CD8-positive, alpha-beta memory T cell (primary cell): ENCODE measurements at regions not wholly inside any gene's neighbourhood (a gene's known extent, or its start where the extent isn't known, plus 50 kb on each side); places are given as distances from the start of the nearest gene placed in this dataset.

Experiments used
- CTCF ChIA-PET: fragments of 350-600 bp; sonication (Branson Sonifier 250); formaldehyde crosslinking; loops from one replicate; lab custom pipeline; 2021; ENCODE audit warnings: antibody characterized with exemption; lab: Charles Lee
- POLR2A ChIA-PET: fragments of 350-600 bp; sonication (Branson Sonifier 250); formaldehyde crosslinking; loops from one replicate; lab custom pipeline; 2021; ENCODE audit warnings: antibody characterized with exemption; lab: Charles Lee
- DNase-seq, 5 donors: peaks; one replicate each; pipeline versions ENCODE4 v3.0.0 to v3.0.0-alpha.2; 2020 to 2022; ENCODE audit warnings: mixed read lengths in 1 of 5
- H3K27ac ChIP-seq: one replicate; pipeline ENCODE4 v1.7.0; 2013; ENCODE audit warnings: low read depth, mild to moderate bottlenecking, low read length, moderate library complexity
- H3K27me3 ChIP-seq: 2 replicates; pipeline ENCODE4 v1.7.0; 2013; ENCODE audit warnings: low read length, mild to moderate bottlenecking; ENCODE audit not compliant: insufficient read depth, poor library complexity, severe bottlenecking
- H3K36me3 ChIP-seq: 2 replicates; pipeline ENCODE4 v1.7.0; 2013; ENCODE audit warnings: mild to moderate bottlenecking, low read length, moderate library complexity; ENCODE audit not compliant: insufficient read depth
- H3K4me1 ChIP-seq: 2 replicates; pipeline ENCODE4 v1.7.0; 2013; ENCODE audit warnings: mild to moderate bottlenecking, low read length, moderate library complexity; ENCODE audit not compliant: insufficient read depth
- H3K4me3 ChIP-seq: 2 replicates; pipeline ENCODE4 v1.7.0; 2013; ENCODE audit warnings: mild to moderate bottlenecking, low read length
- H3K9me3 ChIP-seq: 2 replicates; pipeline ENCODE4 v1.7.0; 2013; ENCODE audit warnings: mild to moderate bottlenecking, low read length
- H3K27ac Mint-ChIP-seq, 8 donors: one replicate each; pipeline ENCODE4 v1.8.0; 2020 to 2021; ENCODE audit warnings: mixed read lengths in 8 of 8, mild to moderate bottlenecking in 6 of 8, inconsistent platforms in 3 of 8, moderate library complexity in 3 of 8
- H3K27me3 Mint-ChIP-seq, 2 donors: one replicate each; pipeline ENCODE4 v1.8.0; 2020 to 2021; ENCODE audit warnings: mixed read lengths in 2 of 2, mild to moderate bottlenecking in 1 of 2, moderate library complexity in 1 of 2
- H3K36me3 Mint-ChIP-seq, 3 donors: one replicate each; pipeline ENCODE4 v1.8.0; 2020 to 2021; ENCODE audit warnings: mixed read lengths in 3 of 3, inconsistent platforms in 1 of 3, mild to moderate bottlenecking in 1 of 3
- H3K4me1 Mint-ChIP-seq, 3 donors: one replicate each; pipeline ENCODE4 v1.8.0; 2020 to 2021; ENCODE audit warnings: mixed read lengths in 3 of 3, inconsistent platforms in 1 of 3, mild to moderate bottlenecking in 1 of 3
- H3K4me3 Mint-ChIP-seq, 7 donors: one replicate each; pipeline ENCODE4 v1.8.0; 2020 to 2021; ENCODE audit warnings: mixed read lengths in 7 of 7, mild to moderate bottlenecking in 6 of 7, moderate library complexity in 4 of 7, inconsistent platforms in 2 of 7
- H3K9me3 Mint-ChIP-seq, 5 donors: one replicate each; pipeline ENCODE4 v1.8.0; 2020 to 2022; ENCODE audit warnings: mixed read lengths in 5 of 5, mild to moderate bottlenecking in 3 of 5, moderate library complexity in 2 of 5, inconsistent platforms in 1 of 5

GRCh38 chr17:77472468-77473310, 331.9 kb downstream of the SEC14L1 start:
- peaks cover 98% of the 10 kb centered on the region for H3K4me1 ChIP-seq
- peak overlapping the region; percentile 67 to 96 (median 87) for H3K27ac Mint-ChIP-seq
- H3K36me3 Mint-ChIP-seq = peaks cover 14 to 81% (median 25%) of the 10 kb centered on the region in 3 donors
- H3K4me3 ChIP-seq = peak overlapping the region; percentile 35
- DNase-seq = peak in 2 of 5 donors; percentile 35 to 39
- H3K27me3 ChIP-seq = no peaks in the 10 kb centered on the region
- H3K27ac ChIP-seq = peak overlapping the region; percentile 12
- peaks cover 96 to 100% (median 97%) of the 10 kb centered on the region in 3 donors for H3K4me1 Mint-ChIP-seq
- peaks cover 31% of the 10 kb centered on the region for H3K36me3 ChIP-seq
- ChIA-PET CTCF (interaction anchor here (0.9 to 3.5 kb wide), 12 partner anchors 12 to 141 kb away, joined by 3 to 22 read pairs (median 4); no protein-coding TSS in a partner anchor), POLR2A (interaction anchor here (0.5 to 2.7 kb wide), 8 partner anchors 9 to 178 kb away, joined by 3 to 11 read pairs (median 4); no protein-coding TSS in a partner anchor)
- H3K9me3 ChIP-seq = no peaks in the 10 kb centered on the region
- H3K9me3 Mint-ChIP-seq = no peaks in the 10 kb centered on the region
- peak overlapping the region; percentile 29 to 92 (median 64) for H3K4me3 Mint-ChIP-seq
- no peaks in the 10 kb centered on the region for H3K27me3 Mint-ChIP-seq

GRCh38 chr17:77473615-77474226, 333.0 kb downstream of the SEC14L1 start:
- Mint-ChIP-seq H3K27me3 (no peaks in the 10 kb centered on the region), H3K4me1 (peaks cover 92 to 98% (median 98%) of the 10 kb centered on the region in 3 donors), H3K9me3 (no peaks in the 10 kb centered on the region), H3K27ac (peak overlapping the region; percentile 77 to 96 (median 88)), H3K36me3 (peaks cover 10 to 79% (median 21%) of the 10 kb centered on the region in 3 donors), H3K4me3 (peak overlapping the region; percentile 32 to 92 (median 65))
- Histone ChIP-seq H3K9me3 (no peaks in the 10 kb centered on the region), H3K4me1 (peaks cover 100% of the 10 kb centered on the region), H3K27me3 (no peaks in the 10 kb centered on the region), H3K27ac (no peak overlapping the region), H3K4me3 (peak overlapping the region; percentile 3), H3K36me3 (peaks cover 31% of the 10 kb centered on the region)
- no peak for DNase-seq
- CTCF ChIA-PET = interaction anchor here (0.9 to 3.5 kb wide), 12 partner anchors 13 to 99 kb away, joined by 3 to 22 read pairs (median 4); no protein-coding TSS in a partner anchor
- POLR2A ChIA-PET = interaction anchor here (1.1 to 2.7 kb wide), 7 partner anchors 10 to 41 kb away, joined by 4 to 11 read pairs (median 7); no protein-coding TSS in a partner anchor

DNA sequence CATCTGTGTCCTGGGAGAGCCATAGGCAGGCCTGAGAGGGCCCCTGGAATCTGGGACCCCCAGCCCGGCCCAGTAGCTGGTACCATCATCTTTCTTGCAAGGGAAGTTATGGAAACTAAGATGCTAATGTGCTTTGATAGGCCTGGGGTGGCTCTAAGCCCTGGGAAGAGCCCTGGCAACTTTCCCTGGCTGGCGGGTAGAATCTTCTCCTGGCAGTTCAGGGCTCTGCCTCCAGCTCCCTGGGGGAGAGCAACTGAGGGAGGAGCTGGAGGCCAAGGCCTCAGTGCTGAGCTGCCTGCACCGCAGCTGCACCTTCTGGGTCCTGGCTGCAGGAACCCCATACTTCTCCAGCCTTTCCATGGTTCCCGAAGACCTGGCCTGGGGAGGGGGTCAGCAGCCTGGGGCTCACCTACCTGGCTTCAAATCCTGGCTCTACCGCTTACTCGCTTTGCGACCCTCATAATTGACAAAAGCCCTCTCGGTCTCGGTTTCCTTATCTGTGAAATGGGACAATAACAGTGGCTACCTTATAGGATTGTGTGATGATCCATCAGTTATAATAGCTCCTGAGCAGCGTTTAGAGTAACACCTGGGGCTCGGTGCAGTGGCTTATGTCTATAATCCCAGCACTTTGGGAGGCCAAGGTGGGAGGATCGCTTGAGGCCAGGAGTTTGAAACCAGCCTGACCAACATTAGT, 333.7 kb downstream of the SEC14L1 start:
- peak overlapping the region; percentile 88 to 98 (median 96) for H3K27ac Mint-ChIP-seq
- ChIA-PET CTCF (interaction anchor here (0.9 to 3.5 kb wide), 13 partner anchors 9 to 133 kb away, joined by 3 to 22 read pairs (median 4); no protein-coding TSS in a partner anchor), POLR2A (interaction anchor here (0.6 to 2.0 kb wide), 8 partner anchors 8 to 147 kb away, joined by 3 to 9 read pairs (median 4); no protein-coding TSS in a partner anchor)
- Histone ChIP-seq H3K27me3 (no peaks in the 10 kb centered on the region), H3K36me3 (peaks cover 25% of the 10 kb centered on the region), H3K4me1 (peaks cover 100% of the 10 kb centered on the region), H3K4me3 (peak overlapping the region; percentile 7), H3K9me3 (no peaks in the 10 kb centered on the region), H3K27ac (no peak overlapping the region)
- H3K4me3 Mint-ChIP-seq = peak overlapping the region; percentile 25 to 92 (median 74)
- no peak for DNase-seq
- H3K27me3 Mint-ChIP-seq = no peaks in the 10 kb centered on the region
- H3K4me1 Mint-ChIP-seq = peaks cover 92 to 98% (median 98%) of the 10 kb centered on the region in 3 donors
- no peaks in the 10 kb centered on the region for H3K9me3 Mint-ChIP-seq
- peaks cover 6 to 76% (median 21%) of the 10 kb centered on the region in 3 donors for H3K36me3 Mint-ChIP-seq

DNA sequence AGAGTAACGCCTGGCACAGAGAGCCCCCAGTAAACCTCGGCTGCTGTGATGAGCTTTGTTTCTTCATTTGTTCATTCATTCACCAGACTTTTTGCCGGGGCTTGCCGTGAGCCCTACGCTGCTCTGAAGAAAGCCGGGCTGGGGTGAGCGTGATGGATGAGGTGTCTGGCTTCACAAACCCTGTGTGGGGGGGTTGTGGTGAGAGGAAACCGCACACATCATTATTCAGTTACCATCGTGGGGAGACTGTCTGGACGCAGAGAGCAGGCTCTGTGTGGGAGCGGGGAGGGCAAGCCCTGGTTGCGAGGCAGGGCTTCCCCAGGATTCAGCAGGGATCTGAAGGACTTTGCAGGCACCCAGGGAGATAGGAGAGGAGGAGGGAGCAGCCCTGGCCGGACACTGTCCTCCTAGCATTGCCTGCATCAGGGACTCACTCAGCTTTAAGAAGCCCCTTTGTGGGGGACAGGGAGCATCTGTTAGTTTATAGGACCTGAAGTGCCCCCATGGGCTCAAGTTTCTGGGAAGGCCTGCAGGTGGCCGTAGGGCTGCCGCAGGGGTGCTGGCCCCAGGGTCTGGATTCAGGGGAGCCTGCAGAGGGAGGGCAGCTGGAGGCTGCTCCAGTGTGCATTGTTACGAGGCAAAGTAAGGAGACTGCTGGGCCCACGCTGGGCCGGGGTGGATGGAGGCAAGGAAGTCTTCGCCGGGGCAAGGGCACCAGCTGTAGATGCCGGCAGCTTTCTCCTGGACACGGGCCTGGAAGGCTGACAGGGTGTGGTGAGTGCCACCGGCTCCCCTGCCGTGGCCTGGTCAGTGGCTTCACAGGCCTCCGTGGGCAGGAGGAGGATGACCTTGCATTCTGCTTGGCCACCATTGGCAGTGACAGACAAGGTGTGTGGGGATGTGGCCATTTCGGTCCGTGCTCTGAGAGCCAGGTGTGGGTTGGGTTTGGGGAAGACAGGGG, 334.5 kb downstream of the SEC14L1 start:
- ChIA-PET POLR2A (interaction anchor here (0.6 to 2.0 kb wide), 9 partner anchors 9 to 148 kb away, joined by 3 to 9 read pairs (median 4); no protein-coding TSS in a partner anchor), CTCF (interaction anchor here (1.0 to 3.5 kb wide), 10 partner anchors 10 to 134 kb away, joined by 3 to 22 read pairs (median 4); no protein-coding TSS in a partner anchor)
- no peak overlapping the region for H3K27ac ChIP-seq
- H3K4me1 Mint-ChIP-seq = peaks cover 84 to 96% (median 89%) of the 10 kb centered on the region in 3 donors
- H3K9me3 Mint-ChIP-seq = no peaks in the 10 kb centered on the region
- H3K27me3 ChIP-seq = no peaks in the 10 kb centered on the region
- peak overlapping the region; percentile 88 to 98 (median 96) for H3K27ac Mint-ChIP-seq
- peaks cover 98% of the 10 kb centered on the region for H3K4me1 ChIP-seq
- peak overlapping the region; percentile 7 for H3K4me3 ChIP-seq
- DNase-seq = peak; percentile 46 to 79 (median 64)
- no peaks in the 10 kb centered on the region for H3K9me3 ChIP-seq
- H3K36me3 Mint-ChIP-seq = peaks cover 3 to 69% (median 13%) of the 10 kb centered on the region in 3 donors
- H3K4me3 Mint-ChIP-seq = peak overlapping the region; percentile 25 to 89 (median 74)
- H3K36me3 ChIP-seq = peaks cover 16% of the 10 kb centered on the region
- H3K27me3 Mint-ChIP-seq = no peaks in the 10 kb centered on the region

GRCh38 chr17:77476006-77476405, 335.2 kb downstream of the SEC14L1 start:
- Histone ChIP-seq H3K4me3 (no peak overlapping the region), H3K36me3 (peaks cover 9% of the 10 kb centered on the region), H3K27me3 (no peaks in the 10 kb centered on the region), H3K27ac (no peak overlapping the region), H3K4me1 (peaks cover 95% of the 10 kb centered on the region), H3K9me3 (no peaks in the 10 kb centered on the region)
- H3K4me3 Mint-ChIP-seq = peak overlapping the region in 2 of 7 donors; percentile 27 to 77
- H3K27ac Mint-ChIP-seq = peak overlapping the region; percentile 42 to 96 (median 66)
- ChIA-PET POLR2A (no interaction called here), CTCF (interaction anchor here (3.0 kb wide), 1 partner anchor 19 kb away, joined by 13 read pairs; no protein-coding TSS in a partner anchor)
- peaks cover 0 to 64% (median 10%) of the 10 kb centered on the region in 3 donors for H3K36me3 Mint-ChIP-seq
- peaks cover 77 to 89% (median 82%) of the 10 kb centered on the region in 3 donors for H3K4me1 Mint-ChIP-seq
- H3K27me3 Mint-ChIP-seq = no peaks in the 10 kb centered on the region
- DNase-seq = peak in 1 of 5 donors; percentile 48
- H3K9me3 Mint-ChIP-seq = no peaks in the 10 kb centered on the region

- POLR2A ChIA-PET = no interaction called here
- DNase-seq = peak in 1 of 5 donors; percentile 54
- peak overlapping the region in 2 of 7 donors; percentile 74 to 77 for H3K4me3 Mint-ChIP-seq
- H3K9me3 Mint-ChIP-seq = no peaks in the 10 kb centered on the region
- no peaks in the 10 kb centered on the region for H3K27me3 ChIP-seq
- no peaks in the 10 kb centered on the region for H3K27me3 Mint-ChIP-seq
- H3K36me3 Mint-ChIP-seq = peaks cover 0 to 64% (median 10%) of the 10 kb centered on the region in 3 donors
- H3K36me3 ChIP-seq = peaks cover 5% of the 10 kb centered on the region
- H3K27ac ChIP-seq = no peak overlapping the region
- CTCF ChIA-PET = interaction anchor here (3.0 kb wide), 1 partner anchor 18 kb away, joined by 13 read pairs; no protein-coding TSS in a partner anchor
- peaks cover 75 to 89% (median 80%) of the 10 kb centered on the region in 3 donors for H3K4me1 Mint-ChIP-seq
- H3K9me3 ChIP-seq = no peaks in the 10 kb centered on the region
- H3K4me1 ChIP-seq = peaks cover 91% of the 10 kb centered on the region
- H3K27ac Mint-ChIP-seq = peak overlapping the region; percentile 42 to 96 (median 84)
- H3K4me3 ChIP-seq = no peak overlapping the region
Measured at GRCh38 chr17:77476498-77476897, 335.7 kb downstream of the SEC14L1 start.
